Right lung (tissue), 2 donors: ENCODE measurements at regions not wholly inside any gene's neighbourhood (a gene's known extent, or its start where the extent isn't known, plus 50 kb on each side); places are given as distances from the start of the nearest gene placed in this dataset.
"Not testable (repeated sequence)": the region's sequence is repeated elsewhere in the genome, so short reads cannot be mapped to it uniquely, and the experiment has no call there.

Source experiments
- DNase-seq, 2 donors: peaks; one replicate each; pipeline ENCODE4 v3.0.0-alpha.2; 2013

DNA sequence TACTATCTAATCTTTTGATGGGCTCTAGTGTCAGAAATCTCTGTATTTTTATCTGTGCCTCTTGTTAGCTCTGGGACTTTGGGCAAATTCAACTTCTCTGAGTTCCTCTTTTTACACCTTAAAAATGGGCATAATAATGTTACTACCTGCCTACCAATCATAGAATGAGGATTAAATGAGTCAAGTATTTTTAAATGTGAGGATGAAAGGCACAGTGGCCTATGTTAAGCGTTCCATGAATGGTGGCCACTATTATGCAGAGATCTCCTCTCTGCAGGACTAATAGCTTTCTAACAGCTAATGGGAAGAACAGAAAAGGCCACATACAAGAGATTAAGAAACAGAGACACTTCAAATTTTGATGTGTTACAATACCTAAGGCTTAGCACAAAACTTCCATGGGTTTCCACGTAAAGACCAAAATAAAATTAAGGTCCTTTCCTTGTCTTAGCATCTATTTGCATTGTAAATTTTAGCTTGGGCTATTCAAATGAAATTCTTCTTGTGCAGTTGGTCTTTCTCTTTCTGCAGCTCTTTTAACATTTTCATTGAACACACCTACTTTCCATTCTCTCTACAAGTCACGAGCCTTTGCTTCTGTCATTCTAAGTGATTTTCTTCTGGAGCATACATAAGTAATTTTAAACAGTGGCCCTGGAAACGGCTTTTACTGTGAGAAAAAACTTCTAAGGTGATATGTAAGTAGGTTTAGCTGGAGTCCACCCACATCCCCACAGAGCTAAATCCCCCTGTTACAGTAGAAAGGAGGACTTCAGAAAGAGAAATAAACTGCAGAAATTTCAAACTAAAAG, 117.9 kb upstream of the MED14 start:
- no peak for DNase-seq

DNA sequence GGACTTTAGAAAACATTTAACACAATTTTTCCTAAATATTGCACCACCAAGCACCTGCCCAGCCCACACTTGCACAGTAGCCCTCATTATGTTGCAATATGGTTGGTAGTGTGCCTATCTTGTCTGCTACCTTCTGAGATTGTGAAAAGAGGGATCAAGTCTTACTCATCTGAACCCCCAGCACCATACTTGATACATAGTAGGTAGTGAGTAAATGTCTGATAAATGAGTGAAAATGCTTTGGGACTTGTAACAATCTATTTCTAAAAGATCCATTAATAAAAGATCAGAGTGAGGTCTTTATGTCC, 118.4 kb upstream of the MED14 start:
- DNase-seq, result no peak

DNA sequence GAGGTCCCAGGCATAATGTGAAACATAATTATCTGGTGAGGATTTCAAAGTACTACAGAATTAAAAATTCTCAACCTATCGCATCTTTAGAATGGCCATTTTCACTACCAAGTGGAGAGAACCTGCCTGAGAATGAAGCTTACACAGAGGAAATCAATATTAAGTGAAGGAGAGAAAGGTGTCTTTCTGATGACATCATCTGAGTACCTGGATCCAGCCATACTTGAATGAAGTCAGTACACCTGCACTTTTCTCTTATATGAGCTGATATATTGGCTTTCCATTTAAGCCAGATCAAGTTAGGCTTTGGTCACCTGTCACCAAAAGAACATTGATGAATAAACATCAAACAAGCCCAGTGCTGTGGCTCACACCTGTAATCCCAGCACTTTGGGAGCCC, 118.9 kb upstream of the MED14 start:
- DNase-seq, result no peak

DNA sequence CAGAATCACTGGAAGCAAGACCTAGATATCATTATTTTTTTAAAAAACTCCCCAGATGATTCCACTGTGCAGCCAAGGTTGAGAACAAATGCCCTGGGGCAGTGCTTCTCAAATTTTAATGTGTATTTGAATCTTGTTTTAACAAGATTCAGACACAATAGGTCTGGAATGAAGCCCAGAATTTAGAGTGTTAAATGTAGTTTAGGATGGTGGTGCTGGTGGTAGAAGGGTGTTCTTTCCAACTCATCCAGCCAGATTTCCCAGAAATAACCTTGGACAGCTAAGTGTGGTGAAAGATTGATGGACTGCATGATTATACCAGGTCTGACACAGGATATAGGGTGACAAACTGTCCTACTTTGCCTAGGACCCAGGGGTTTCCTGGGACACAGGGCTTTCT, 120.1 kb upstream of the MED14 start:
- DNase-seq, result no peak

DNA sequence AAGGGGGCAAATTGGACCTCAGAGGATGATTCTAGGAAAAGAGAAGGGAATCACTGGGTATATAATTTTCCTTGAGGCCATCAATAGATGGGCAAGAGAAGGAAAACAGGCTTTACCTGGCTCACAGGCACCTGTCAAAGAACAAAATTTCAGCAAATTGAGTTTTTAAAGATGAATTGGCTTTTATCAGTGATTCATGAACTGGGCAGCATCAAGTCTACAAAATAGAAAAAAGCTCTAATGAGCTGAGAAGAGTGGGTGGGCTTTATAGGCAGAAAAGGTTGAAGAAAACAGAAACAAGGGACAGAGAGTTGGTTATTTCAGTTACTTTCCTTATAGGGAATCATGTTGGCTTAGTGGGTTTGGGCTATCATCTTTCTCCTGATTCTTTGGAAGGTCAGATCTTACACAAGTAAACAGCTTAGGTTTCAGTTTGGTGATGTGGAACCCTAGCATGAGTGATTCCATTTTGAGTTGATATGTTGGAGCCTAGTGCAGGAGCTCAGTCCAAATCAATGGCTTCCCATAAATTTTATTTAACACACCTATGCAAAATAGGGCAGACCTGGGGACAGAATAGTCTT, 120.7 kb upstream of the MED14 start:
- DNase-seq, result no peak

DNA sequence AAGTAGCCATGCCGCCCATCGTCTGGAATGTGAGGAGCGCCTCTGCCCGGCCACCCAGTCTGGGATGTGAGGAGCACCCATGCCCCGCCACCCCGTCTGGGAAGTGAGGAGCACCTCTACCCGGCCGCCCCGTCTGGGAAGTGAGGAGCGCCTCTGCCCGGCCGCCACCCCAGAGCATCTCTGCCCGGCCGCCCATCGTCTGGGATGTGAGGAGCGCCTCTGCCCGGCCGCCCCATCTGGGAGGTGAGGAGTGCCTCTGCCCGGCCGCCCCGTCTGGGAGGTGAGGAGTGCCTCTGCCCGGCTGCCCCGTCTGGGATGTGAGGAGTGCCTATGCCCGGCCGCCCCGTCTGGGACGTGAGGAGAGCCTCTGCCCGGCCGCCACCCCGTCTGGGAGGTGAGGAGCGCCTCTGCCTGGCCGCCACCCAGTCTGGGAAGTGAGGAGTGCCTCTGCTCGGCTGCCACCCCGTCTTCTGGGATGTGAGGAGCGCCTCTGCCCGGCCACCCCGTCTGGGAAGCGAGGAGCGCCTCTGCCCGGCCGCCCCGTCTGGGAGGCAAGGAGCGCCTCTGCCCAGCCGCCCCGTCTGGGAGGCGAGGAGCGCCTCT, 126.7 kb upstream of the MED14 start:
- not testable (repeated sequence) for DNase-seq

DNA sequence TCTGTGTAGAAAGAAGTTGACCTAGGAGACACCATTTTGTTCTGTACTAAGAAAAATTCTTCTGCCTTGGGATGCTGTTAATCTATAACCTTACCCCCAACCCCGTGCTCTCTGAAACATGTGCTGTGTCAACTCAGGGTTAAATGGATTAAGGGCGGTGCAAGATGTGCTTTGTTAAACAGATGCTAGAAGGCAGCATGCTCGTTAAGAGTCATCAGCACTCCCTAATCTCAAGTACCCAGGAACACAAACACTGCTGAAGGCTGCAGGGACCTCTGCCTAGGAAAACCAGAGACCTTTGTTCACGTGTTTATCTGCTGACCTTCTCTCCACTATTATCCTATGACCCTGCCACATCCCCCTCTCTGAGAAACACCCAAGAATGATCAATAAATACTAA, 127.9 kb upstream of the MED14 start:
- DNase-seq, result not testable (repeated sequence)

DNA sequence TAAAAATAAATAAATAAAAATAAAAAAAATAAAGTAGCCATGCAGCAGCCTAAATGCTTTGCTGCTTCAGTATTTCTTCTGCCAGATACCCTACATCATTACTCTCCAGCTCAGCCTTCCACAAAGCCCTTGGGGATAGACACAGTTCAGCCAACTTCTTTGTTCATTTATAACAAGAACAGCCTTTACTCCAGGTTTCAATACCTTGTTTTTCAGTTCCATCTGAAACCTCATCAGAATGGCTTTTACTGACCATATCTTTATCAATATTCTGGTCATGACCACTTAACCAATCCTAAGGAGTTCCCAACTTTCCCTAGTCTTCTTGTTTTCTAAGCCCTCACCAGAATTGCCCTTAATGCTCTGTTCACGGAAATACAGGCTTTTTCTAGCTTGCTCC, 128.3 kb upstream of the MED14 start:
- DNase-seq, result no peak

DNA sequence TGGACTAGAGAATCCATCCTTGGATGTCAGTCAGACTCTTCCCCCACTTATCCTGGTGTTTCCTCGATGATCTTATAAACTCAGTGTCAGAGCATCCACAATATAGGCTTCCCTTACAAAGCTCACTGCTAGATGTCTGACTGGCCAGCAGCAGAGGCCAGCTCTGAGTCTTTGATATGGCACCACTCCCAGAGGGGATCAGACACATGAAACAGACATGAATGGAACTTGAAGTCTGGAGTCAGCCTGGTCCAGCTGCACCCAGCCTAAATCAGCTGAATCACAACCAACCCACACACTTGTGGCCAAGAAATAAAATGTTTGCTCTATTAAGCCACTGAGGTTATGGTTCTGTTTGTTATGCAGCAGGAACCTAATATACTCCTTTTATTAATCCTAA, 129.6 kb upstream of the MED14 start:
- DNase-seq, result no peak

DNA sequence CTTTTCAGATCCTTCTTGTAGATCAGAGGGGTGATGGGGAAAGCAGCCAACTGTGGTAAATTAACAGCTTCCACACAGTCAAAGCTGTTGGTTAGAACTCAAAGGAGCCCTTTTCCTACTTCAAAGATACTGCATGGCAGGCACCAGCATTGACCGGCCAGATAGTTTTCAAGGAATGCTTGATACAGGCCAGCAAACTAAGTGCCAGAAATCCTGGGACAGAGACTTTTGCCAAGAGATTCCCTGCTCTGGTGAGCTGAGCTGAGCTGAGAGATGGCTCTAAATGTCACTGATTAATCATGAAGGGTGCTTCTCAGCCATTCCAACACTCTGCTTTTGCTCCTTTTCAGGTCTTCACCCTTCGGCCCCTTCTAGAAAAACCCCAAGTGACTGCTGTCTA, 131.6 kb upstream of the MED14 start:
- DNase-seq, result no peak

DNA sequence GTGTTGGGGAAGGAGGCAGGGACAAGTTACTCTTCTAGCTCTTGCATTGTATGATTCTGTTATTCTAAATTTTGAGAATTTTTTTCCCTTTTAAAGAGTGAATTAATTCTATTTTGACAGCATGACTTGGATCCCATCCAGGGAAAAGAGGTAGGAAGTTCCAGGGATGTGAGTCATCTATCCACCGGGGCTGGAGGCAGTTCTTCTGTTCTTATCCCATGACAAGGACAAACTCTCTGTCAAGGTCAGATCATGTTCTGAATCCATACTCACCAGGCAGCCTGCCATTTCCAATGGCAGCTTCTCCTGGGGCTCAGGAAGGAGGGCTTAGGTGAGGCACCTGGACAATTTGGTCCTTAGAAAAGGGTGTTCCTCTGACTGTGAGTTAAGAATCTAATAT, 132.0 kb upstream of the MED14 start:
- no peak for DNase-seq

DNA sequence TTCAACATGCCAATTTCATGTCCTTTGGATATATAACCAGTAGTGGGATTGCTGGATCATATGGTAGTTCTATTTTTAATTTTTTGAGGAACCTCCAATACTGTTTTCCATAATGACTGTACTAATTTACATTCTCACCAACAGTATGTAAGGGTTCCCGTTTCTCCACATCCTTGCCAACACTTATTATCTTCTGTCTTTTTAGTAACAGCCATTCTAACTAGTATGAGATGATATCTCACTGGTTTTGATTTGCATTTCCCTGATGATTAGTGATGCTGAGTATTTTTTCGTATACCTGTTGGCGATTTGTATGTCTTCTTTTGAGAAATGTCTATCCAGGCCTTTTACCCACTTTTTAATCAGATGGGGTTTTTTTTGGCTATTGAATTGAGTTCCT, 133.5 kb upstream of the MED14 start:
- no peak for DNase-seq

DNA sequence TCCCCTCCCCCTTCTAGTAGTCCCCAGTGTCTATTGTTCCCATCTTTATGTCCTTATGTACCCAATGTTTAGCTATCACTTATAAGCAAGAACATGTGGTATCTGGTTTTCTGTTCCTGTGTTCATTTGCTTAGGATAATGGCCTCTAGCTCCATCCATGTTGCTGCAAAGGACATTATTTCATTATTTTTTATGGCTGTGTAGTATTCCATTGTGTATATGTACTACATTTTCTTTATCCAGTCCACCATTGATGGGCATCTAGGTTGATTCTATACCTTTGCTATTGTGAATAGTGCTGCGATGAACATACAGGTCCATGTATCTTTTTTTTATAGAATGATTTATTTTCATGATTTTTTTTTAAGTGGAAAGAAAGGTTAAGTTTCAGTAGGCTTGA, 135.6 kb upstream of the MED14 start:
- DNase-seq, result not testable (repeated sequence)

DNA sequence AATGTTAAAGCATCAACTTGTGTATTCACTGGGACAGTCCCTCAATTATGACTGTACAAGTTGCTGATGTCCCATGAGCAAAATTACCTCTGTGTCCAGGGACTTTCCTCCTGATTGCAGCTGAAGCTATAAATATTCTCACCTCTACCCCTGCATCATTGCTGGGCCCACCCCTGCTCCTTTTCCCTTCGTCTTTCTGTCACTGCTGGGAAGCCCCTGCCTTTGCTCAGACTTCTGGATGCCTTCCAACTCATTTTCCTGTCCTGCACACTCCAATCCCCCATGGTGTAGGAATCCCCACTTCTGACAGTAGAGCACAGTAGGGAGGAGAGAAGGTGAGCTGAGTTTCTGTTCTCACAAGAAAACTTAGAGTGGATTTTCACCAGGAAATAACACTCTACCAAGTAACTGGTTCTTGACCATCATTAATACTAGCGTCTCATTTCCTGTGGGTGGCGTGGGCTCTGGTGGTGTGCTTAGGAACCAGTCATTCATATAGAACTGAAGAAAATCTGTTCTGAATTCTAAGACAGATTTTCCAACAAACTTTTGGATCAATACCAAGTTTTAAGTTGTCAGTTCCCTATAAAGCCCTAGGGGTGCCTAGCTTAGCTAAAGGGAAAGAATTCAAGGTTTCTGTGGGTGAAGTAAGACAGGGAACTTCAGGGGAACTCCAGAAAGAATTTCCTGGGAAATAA, 136.2 kb upstream of the MED14 start:
- DNase-seq, result no peak

DNA sequence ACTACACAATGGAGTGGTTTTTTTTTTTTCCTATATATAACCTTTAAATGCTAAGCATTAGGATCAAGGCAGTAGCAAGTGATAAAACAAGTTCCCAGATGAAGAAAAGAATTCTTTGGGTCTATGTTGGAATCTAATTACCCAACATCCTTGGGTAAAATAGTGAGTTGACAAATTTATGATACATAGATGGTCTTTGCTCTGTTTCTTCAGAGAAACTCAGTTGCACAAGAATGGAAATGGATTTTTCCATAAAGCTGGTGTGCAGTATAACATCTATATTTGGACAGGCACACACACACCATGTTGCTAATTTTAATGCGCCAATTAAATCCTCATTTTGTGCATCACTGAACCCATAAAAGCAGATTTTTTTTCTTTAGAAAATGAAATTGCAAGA, 137.0 kb upstream of the MED14 start:
- DNase-seq, result no peak

DNA sequence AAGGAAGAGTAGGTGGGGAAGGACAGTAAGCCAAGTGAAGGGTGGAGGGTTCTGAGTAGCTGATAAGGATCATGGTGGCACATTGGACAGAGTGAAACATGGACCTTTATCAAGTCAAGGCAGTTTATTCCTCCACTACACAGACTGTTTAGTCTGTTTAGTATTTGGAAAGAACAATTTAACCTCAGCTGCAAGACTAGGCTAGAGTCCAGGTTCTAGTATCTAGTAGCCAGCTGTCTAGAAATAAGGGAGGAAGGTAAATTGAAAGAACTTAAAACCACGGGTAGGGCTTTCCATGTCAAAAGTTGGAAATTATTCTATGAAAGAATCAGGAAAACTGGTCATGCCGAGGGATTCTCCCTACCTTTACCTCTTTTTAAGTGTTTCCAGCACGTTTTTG, 140.1 kb upstream of the MED14 start:
- DNase-seq, result no peak

DNA sequence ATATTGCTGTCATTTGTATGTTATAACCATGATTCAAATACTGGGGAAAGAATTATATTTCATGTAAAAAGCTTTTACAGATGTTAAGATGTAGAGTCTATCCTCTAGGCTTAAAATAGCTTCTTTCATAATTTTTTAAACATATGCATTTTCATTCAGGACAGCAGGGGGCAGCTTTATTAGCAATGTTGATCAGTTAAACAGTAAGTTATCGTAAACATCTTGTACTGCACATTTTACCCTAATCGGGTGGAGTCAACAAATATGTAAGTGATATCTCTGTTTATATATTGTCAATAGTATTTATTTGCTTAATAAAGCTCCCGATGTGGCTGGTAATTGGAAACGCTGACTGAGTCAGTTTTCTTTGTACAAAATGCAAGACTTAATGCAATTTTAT, 142.5 kb upstream of the MED14 start:
- DNase-seq, result no peak

DNA sequence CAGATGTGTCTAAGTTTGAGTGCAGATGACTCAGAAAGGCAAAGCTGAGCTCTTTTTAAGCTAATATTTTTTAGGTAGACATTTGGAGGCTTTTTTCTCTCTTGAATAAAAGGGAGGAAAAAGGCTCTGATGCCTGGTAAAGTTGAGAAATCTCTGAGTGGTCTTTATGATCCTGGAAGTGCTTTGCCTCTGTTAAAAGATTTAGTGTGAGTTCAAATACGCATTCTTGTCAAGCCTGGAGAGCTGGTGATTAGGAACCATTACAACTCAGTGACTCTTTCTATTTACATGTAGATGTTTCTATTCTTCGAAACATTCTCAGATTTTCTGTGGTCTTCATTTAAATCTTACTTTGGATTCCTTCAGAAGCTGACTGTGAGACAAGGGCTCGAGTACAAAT, 143.4 kb upstream of the MED14 start:
- DNase-seq, result no peak

DNA sequence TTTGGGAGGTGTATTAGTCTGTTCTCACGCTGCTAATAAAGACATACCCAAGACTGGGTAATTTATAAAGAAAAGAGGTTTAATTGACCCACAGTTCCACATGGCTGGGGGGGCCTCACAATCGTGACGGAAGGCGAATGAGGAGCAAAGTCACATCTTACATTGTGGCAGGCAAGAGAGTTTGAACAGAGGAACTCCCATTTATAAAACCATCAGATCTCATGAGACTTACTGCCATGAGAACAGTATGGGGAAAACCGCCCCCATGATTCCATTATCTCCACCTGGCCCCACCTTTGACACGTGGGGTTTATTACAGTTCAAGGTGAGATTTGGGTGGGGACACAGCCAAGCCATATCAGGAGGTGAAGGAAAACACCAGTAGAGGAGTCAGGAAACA, 143.8 kb upstream of the MED14 start:
- DNase-seq, result not testable (repeated sequence)

DNA sequence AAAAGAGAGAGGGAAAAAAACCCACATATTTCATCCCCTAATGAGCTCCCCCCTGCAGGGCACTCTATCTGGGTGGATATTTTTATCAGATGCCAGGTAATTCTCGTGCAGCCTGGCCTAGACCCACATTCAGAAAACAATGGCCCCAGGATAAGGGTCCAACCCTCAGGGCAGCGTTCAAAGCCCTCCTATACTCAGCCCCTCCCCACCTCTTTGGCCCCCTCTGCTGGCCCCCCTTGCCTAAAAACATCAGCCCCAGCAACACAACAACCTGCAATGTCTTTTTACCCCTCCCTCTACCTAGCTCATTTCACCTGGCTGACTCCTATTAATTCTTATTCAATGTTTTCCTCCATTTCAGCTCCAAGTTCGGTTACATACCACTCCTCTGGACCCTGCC, 145.4 kb upstream of the MED14 start:
- no peak for DNase-seq

DNA sequence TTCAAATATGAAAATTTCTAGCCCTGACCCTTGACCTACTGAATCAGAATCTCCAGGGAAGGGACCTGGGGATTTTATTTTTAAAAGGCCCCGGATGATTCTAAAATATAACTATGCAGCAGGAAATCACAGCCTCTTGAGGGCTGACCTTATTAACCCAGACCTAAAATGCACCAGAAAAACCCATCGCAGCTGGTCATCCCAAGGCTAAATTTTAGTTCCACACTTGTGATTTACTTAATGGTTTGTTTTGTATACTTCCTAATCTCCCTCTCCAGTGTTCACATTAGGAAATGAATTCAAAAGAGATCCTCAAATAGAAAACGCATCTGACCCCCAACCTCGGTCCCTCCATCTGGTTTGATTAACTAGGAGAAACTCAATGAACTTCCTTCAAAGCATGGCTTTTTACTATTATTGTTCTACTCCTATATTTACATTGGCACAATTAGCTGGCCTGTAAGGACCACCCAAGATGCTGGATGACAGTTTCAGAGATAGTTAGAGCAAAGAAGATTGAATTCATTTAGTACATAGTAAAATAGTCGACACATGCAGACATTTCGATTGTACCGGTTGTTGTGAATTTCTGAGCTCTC, 147.8 kb upstream of the MED14 start:
- DNase-seq, result no peak

DNA sequence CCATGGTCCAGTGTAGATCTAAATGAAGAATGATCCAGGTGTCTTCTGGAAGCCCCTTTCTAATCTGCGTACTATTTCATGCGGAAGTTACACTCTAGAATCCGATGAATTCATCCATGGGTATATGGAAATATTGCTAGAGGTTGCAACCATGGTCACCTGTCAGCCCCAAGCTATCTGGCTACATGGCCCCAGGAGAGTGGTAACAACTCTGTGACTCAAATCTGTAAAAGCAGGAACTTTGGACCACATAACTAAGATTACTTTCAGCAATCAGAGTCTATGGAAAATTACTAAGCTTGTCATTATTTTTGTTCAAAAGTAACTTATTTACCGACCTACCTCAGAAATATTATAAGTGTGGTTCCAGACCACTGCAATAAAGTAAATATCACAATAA, 150.6 kb upstream of the MED14 start:
- no peak for DNase-seq

DNA sequence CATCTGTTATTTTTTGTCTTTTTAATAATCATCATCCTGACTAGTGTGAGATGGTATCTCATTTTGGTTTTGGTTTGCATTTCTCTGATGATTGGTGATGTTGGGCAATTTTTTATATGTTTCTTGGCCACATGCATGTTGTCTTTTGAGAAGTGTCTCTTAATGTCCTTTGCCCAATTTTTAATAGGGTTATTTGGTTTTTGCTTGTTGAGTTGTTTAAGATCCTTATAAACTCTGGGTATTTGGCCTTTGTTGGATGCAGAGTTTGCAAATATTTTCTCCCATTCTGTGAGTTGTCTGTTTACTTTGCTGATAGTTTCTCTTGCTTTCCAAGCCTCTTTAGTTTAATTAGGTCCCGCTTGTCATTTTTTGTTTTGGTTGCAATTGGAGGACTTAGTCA, 152.1 kb upstream of the MED14 start:
- no peak for DNase-seq
